ENCODE measurements at regions not wholly inside any gene's neighbourhood (a gene's known extent, or its start where the extent isn't known, plus 50 kb on each side); places are given as distances from the start of the nearest gene placed in this dataset.
"Not testable (repeated sequence)": the region's sequence is repeated elsewhere in the genome, so short reads cannot be mapped to it uniquely, and the experiment has no call there.

DNA sequence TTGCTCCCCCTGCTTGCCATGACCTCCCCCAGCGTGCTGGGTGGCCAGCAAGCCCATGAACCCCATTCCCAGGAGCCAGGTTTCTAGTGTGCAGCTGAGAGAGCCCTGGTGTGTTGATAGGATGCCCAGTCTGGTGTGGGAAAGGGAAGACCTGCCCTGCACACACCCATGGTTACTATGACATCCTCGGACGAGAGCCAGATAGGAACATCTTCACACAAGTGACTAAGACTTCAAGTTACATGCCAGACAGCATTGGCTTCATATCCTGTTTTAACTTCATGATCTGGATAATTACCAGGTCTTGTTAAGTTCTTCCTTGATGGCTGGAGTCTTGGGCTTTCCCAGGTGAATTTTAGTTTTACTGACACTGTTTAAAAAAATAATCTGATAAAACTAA, 196.6 kb upstream of the EGLN3 start:
- peaks cover 8% of the 10 kb centered on the region for H3K27me3 Mint-ChIP-seq
- no peaks in the 10 kb centered on the region for H3K4me1 Mint-ChIP-seq
- peaks cover 17% of the 10 kb centered on the region for H3K9me3 Mint-ChIP-seq
- no peaks in the 10 kb centered on the region for H3K36me3 Mint-ChIP-seq (ENCODE audit: low read depth)
- H3K4me3 Mint-ChIP-seq = no peak overlapping the region
- no peak for DNase-seq
- intact Hi-C loops (cut with micrococcal nuclease) = no loop called here
- no peak overlapping the region for H3K27ac Mint-ChIP-seq

DNA sequence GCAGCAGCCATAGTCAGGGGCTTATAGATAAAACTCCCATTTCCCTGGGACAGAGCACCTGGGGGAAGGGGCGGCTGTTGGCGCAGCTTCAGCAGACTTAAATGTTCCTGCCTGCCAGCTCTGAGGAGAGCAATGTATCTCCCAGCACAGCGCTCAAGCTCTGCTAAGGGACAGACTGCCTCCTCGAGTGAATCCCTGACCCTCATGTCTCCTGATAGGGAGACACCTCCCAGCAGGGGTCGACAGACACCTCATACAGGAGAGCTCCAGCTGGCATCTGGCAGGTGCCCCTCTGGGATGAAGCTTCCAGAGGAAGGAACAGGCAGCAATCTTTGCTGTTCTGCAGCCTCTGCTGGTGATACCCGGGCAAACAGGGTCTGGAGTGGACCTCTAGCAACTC, 189.3 kb upstream of the EGLN3 start:
- H3K27ac Mint-ChIP-seq; H3K4me3 Mint-ChIP-seq; DNase-seq; H3K36me3 Mint-ChIP-seq (ENCODE audit: low read depth); H3K27me3 Mint-ChIP-seq; intact Hi-C loops (cut with micrococcal nuclease); H3K4me1 Mint-ChIP-seq: not testable (repeated sequence)
- H3K9me3 Mint-ChIP-seq = peaks cover 17% of the 10 kb centered on the region

DNA sequence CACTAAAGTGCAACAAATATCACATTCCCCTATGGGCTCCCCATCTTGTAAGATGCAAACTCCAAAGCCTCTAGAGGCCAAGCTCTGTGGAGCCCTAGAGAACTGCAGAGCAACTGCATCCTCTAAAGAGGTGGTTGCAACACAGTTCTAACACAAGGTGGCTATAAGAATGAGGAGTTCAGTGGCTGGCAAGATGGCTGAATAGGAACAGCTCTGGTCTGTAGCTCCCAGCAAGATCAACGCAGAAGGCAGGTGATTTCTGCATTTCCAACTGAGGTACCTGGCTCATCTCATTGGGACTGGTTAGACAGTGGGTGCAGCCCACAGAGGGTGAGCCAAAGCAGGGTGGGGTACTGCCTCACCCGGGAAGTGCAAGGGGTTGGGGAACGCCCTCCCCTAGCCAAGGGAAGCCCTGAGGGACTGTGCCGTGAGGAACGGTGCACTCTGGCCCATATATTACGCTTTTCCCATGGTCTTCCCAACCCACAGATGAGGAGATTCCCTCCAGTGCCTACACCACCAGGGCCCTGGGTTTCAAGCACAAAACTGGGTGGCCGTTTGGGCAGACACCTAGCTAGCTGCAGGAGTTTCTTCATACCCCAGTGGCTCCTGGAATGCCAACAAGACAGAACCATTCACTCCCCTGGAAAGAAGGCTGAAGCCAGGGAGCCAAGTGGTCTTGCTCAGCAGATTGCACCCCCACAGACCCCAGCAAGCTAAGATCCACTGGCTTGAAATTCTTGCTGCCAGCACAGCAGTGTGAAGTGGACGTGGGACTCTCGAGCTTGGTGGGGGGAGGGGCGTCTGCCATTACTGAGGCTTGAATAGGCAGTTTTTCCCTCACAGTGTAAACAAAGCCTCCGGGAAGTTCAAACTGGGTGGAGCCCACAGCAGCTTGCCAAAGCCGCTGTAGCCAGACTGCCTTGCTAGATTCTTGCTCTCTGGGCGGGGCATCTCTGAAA, 188.6 kb upstream of the EGLN3 start:
- H3K36me3 Mint-ChIP-seq (ENCODE audit: low read depth); H3K4me3 Mint-ChIP-seq; H3K27ac Mint-ChIP-seq; intact Hi-C loops (cut with micrococcal nuclease); H3K27me3 Mint-ChIP-seq; DNase-seq; H3K4me1 Mint-ChIP-seq: not testable (repeated sequence)
- peaks cover 16% of the 10 kb centered on the region for H3K9me3 Mint-ChIP-seq

DNA sequence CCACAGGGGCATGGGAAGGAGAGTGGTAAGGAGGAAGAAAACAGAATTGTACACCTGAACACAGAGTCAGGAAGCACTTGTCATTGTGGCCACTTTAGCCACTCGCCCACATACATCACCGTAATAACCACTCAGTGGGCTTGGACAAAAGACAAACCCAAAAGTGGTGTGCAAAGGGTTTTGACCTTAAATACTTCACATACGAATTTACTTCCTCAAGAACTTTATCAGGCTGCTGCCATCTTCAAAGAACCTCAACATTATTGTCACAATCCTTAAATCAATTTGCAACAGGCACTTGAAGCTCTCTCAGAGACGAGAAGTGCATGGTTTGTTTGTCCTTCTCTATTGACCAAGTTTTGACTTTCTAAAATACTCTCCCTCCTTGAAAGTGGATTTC, 187.3 kb upstream of the EGLN3 start:
- peaks cover 9% of the 10 kb centered on the region for H3K27me3 Mint-ChIP-seq

DNA sequence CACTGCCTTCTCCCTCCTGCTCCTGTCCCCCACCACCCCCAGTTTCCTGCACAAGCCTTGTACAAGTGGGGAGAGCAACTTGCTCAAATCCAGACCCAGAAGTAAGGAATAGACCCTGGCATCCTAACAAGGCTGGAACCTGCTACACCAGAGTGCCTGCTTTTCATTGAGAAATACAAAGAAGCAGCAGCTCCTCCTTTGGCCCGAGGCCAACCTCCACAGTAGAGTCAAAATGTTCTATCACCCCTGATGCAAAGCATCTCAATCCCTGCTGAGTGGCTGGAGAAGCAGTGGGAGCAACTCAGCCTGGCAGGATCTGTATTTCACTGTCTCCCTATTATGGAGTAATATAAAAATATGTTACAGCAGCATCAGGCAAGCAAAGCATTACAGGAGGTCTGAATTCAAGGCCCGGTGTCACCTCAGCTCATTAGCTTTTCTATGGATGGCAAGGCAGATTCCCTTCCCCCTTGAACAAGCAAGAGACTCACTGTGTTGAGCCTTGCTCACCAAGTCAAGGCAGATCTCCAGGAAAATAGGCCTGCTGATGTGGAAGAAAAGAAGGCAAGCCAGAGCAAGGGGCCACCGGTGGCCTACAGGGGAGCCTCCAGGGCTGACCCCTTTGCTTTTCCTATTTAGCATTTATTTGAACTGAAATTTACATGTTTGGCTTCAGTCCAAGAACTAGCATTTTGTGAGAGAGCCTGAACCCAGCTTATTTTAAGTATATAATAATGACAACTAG, 186.3 kb upstream of the EGLN3 start:
- H3K27me3 Mint-ChIP-seq = peaks cover 14% of the 10 kb centered on the region
- peaks cover 1% of the 10 kb centered on the region for H3K36me3 Mint-ChIP-seq (ENCODE audit: low read depth)
- DNase-seq = no peak
- no peaks in the 10 kb centered on the region for H3K4me1 Mint-ChIP-seq
- H3K27ac Mint-ChIP-seq = no peak overlapping the region
- H3K4me3 Mint-ChIP-seq = no peak overlapping the region
- intact Hi-C loops (cut with micrococcal nuclease) = no loop called here
- H3K9me3 Mint-ChIP-seq = peaks cover 4% of the 10 kb centered on the region

More for the DNA sequence above, 187.3 kb upstream of the EGLN3 start:
- Mint-ChIP-seq H3K4me3 (no peak overlapping the region), H3K27ac (no peak overlapping the region), H3K36me3 (ENCODE audit: low read depth) (peaks cover 1% of the 10 kb centered on the region), H3K9me3 (peaks cover 8% of the 10 kb centered on the region), H3K4me1 (no peaks in the 10 kb centered on the region)
- no peak for DNase-seq
- intact Hi-C loops (cut with micrococcal nuclease) = no loop called here

DNA sequence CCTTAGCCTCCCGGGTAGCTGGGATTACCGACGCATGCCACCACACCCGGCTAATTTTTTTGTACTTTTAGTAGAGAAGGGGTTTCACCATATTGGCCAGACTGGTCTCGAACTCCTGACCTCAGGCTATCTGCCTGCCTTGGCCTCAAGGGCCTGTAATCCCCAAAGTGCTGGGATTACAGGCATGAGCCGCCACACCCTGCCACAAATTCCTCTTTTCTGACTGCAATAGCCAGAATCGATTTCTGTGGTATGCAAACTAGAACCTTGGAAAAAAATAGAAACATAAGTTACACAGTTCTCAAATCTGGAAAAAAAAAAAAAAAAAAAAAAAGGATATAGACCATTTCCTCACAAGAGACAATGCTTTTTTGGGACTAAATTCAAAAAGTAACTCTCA, 184.6 kb upstream of the EGLN3 start:
- Mint-ChIP-seq H3K36me3 (ENCODE audit: low read depth) (no peaks in the 10 kb centered on the region), H3K4me1 (no peaks in the 10 kb centered on the region), H3K27me3 (peaks cover 11% of the 10 kb centered on the region), H3K4me3 (no peak overlapping the region), H3K27ac (no peak overlapping the region), H3K9me3 (no peaks in the 10 kb centered on the region)
- DNase-seq = no peak
- intact Hi-C loops (cut with micrococcal nuclease) = no loop called here

DNA sequence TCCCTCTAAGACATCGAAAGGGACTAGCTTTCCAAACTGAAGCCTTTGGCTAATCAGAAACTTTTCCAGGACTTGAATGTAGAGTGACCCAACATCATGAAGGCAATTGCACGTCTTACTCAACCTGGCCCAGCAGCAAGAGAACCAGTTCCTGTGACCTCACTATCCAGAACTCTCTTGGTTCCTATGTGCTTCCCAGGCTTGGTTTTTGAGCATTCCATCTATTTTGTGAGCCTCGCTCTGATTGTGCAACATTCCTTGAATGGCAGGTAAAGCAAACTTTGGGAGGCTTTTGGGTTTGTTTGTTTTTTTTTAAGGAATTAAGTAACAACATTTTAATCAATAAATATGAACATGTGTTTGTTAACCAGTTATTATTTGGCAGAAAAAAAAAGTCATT, 183.6 kb upstream of the EGLN3 start:
- no peak for DNase-seq
- Mint-ChIP-seq H3K36me3 (ENCODE audit: low read depth) (no peaks in the 10 kb centered on the region), H3K27me3 (peaks cover 11% of the 10 kb centered on the region), H3K27ac (no peak overlapping the region), H3K9me3 (no peaks in the 10 kb centered on the region), H3K4me1 (no peaks in the 10 kb centered on the region), H3K4me3 (no peak overlapping the region)
- intact Hi-C loops (cut with micrococcal nuclease) = no loop called here

DNA sequence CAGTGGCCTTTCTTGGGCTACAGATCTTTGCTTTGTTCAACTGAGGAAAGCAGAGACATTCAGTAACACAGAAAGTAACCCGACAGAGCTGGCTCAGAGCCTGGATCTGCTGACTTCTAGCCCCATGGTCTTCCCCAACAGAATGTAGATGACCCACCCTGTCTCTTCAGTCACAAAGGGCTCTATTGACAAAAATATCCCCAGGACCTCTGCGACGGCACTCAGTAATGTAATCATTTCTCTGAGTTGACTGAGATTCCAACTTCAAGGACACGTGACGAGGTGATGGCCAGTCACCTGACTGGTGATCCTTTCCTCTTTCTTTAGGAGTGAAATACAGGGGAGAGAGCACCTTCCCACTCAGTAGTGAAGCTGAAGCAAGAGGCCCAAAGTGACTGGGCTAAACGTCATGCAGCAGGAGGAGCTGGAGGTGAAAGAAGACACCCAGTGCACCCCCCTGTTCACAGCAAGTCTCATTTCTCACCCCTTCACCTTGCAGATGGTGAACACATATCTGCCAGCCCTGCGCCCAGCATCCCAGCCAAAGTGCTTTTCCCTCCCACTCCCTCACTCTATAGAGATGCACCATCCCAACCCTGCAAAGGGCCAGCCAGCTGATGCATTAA, 179.2 kb upstream of the EGLN3 start:
- H3K4me3 Mint-ChIP-seq = no peak overlapping the region
- H3K27ac Mint-ChIP-seq = no peak overlapping the region
- H3K4me1 Mint-ChIP-seq = no peaks in the 10 kb centered on the region
- peaks cover 11% of the 10 kb centered on the region for H3K27me3 Mint-ChIP-seq
- DNase-seq = no peak
- H3K9me3 Mint-ChIP-seq = peaks cover 5% of the 10 kb centered on the region
- intact Hi-C loops (cut with micrococcal nuclease) = no loop called here
- no peaks in the 10 kb centered on the region for H3K36me3 Mint-ChIP-seq (ENCODE audit: low read depth)

DNA sequence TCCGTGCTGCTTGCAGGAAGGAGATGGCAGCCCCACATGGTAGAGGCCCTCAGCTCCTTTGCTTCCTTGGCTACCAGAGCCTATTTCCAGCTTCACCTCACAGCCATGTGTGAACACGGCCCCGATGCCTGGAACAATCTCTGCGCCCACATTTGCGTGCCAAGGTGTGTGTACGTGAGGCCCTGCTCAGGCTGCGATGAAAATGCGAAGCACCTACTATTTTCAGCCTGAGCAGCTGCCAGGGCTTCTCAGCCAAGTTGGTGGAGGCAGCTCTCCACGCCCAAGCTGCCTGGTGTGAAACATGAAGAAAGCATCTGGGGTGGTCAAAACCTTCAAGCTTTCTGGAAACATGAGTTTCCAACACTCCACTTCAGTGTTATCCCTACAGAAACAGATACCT, 177.8 kb upstream of the EGLN3 start:
- no peak for DNase-seq
- no peak overlapping the region for H3K4me3 Mint-ChIP-seq
- no peaks in the 10 kb centered on the region for H3K36me3 Mint-ChIP-seq (ENCODE audit: low read depth)
- peaks cover 5% of the 10 kb centered on the region for H3K9me3 Mint-ChIP-seq
- H3K27me3 Mint-ChIP-seq = peaks cover 11% of the 10 kb centered on the region
- no peak overlapping the region for H3K27ac Mint-ChIP-seq
- intact Hi-C loops (cut with micrococcal nuclease) = no loop called here
- no peaks in the 10 kb centered on the region for H3K4me1 Mint-ChIP-seq

DNA sequence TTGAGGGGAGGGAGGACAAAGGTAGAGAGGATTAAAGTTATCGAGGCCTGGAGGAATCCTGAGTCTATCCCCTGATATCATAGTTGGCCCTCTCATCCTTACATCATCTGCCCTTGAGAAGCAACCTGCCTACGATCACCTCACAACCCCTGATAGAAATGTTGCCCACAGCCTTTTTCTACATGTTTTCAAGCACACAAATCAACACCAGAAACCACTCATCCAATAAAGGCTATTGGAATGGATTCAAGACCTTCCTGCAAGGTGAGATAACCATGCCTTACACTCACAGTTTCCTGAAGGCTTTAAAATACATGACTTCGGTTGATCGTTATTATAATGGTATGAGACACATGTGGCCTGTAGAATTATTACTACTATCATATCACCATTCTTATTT, 175.7 kb upstream of the EGLN3 start:
- DNase-seq = no peak
- no peaks in the 10 kb centered on the region for H3K36me3 Mint-ChIP-seq (ENCODE audit: low read depth)
- intact Hi-C loops (cut with micrococcal nuclease) = no loop called here
- peaks cover 5% of the 10 kb centered on the region for H3K9me3 Mint-ChIP-seq
- no peak overlapping the region for H3K4me3 Mint-ChIP-seq
- peaks cover 8% of the 10 kb centered on the region for H3K27me3 Mint-ChIP-seq
- peaks cover 3% of the 10 kb centered on the region for H3K4me1 Mint-ChIP-seq
- H3K27ac Mint-ChIP-seq = no peak overlapping the region

DNA sequence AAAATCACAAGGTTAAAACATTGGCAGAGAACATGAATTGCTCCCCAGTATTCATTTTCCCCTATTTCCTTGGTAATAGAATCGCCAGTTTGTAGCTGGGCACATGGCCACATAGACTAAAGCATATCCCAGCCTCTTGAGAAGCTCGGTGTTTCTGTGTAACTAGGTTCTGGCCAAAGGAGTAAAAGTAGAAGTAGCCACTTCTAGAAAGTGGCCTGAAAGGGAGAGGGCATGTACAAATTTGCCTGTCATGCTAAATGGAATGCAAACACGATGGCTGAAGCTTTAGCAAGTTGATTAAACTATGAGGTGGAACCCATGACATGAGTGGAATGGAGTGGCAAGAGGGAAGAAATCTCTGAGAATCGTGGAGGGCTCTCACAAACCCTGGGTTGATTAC, 173.7 kb upstream of the EGLN3 start:
- Mint-ChIP-seq H3K36me3 (ENCODE audit: low read depth) (no peaks in the 10 kb centered on the region), H3K9me3 (peaks cover 5% of the 10 kb centered on the region), H3K27me3 (peaks cover 8% of the 10 kb centered on the region), H3K4me3 (no peak overlapping the region), H3K4me1 (peaks cover 4% of the 10 kb centered on the region), H3K27ac (no peak overlapping the region)
- DNase-seq = no peak
- intact Hi-C loops (cut with micrococcal nuclease) = no loop called here

DNA sequence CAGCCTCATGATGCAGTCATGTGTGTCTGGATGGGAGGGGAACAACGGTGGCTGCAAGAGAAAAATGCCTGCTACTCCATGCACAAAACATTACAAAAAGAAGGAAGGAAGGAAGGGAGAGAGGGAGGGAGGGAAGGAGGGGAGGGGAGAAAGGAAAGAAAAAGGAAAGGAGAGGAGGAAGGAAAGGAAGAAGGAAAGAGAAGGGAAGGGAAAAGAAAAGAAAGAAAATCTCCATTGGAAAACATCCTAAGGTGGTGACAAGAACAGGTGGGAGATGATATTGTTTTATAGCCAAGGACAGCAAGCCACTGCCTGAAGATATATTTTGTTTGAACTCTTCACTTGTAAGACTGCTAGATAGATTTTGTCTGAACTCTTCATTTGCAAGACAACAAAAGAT, 171.8 kb upstream of the EGLN3 start:
- intact Hi-C loops (cut with micrococcal nuclease) = no loop called here
- Mint-ChIP-seq H3K27me3 (peaks cover 8% of the 10 kb centered on the region), H3K4me1 (peaks cover 4% of the 10 kb centered on the region), H3K9me3 (peaks cover 5% of the 10 kb centered on the region), H3K36me3 (ENCODE audit: low read depth) (no peaks in the 10 kb centered on the region), H3K27ac (no peak overlapping the region), H3K4me3 (no peak overlapping the region)
- no peak for DNase-seq

DNA sequence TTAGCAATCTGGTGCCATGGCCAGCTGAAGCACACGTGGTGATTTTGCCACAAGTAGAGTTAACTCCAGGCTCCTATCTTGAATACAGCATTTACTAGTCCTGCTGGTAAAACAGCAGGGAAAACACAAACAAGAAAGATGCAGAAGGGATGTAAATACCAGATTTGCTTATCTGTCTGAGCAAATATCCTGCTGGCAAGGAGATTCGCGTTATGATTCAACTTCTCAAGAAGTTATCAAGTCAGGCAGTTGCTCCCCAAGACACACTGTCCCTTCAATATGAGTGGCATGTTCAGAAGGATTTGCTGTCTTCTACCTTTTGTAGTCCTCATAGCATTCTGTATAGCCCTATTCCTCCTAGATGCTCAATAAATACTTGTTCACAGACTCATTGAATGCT, 171.2 kb upstream of the EGLN3 start:
- Mint-ChIP-seq H3K27me3 (peaks cover 11% of the 10 kb centered on the region), H3K4me3 (no peak overlapping the region), H3K4me1 (peaks cover 4% of the 10 kb centered on the region), H3K27ac (no peak overlapping the region), H3K36me3 (ENCODE audit: low read depth) (no peaks in the 10 kb centered on the region), H3K9me3 (peaks cover 5% of the 10 kb centered on the region)
- intact Hi-C loops (cut with micrococcal nuclease) = no loop called here
- DNase-seq = no peak
